GM21423 (cell line): ENCODE measurements at regions not wholly inside any gene's neighbourhood (a gene's known extent, or its start where the extent isn't known, plus 50 kb on each side); places are given as distances from the start of the nearest gene placed in this dataset.
"Not testable (repeated sequence)": the region's sequence is repeated elsewhere in the genome, so short reads cannot be mapped to it uniquely, and the experiment has no call there.

Experiments
- ATAC-seq: cut with Tn5 transposase; IDR thresholded peaks from one replicate; pipeline ENCODE4 v1.9.1; 2021; ENCODE audit warnings: mild to moderate bottlenecking, moderate library complexity; ENCODE audit not compliant: unreplicated experiment

- not testable (repeated sequence) for ATAC-seq
Measured at GRCh38 chr2:87258887-87259286, 237.2 kb upstream of the PLGLB1 start.

GRCh38 chr2:87262184-87262702 lies 240.6 kb upstream of the PLGLB1 start:
- ATAC-seq = not testable (repeated sequence)

- ATAC-seq = not testable (repeated sequence)
Measured at GRCh38 chr2:87263868-87264518, 242.3 kb upstream of the PLGLB1 start.

GRCh38 chr2:87275192-87275591 lies 253.5 kb upstream of the PLGLB1 start:
- ATAC-seq = not testable (repeated sequence)

GRCh38 chr2:87275974-87276629 lies 254.5 kb upstream of the PLGLB1 start:
- not testable (repeated sequence) for ATAC-seq

GRCh38 chr2:87276673-87277072 lies 255.0 kb upstream of the PLGLB1 start:
- ATAC-seq = not testable (repeated sequence)

- not testable (repeated sequence) for ATAC-seq
Measured at GRCh38 chr2:87277734-87278133, 256.1 kb upstream of the PLGLB1 start.

GRCh38 chr2:87280596-87281355 lies 259.1 kb upstream of the PLGLB1 start:
- not testable (repeated sequence) for ATAC-seq

GRCh38 chr2:87283735-87284470 lies 262.3 kb upstream of the PLGLB1 start:
- ATAC-seq = not testable (repeated sequence)

GRCh38 chr2:87284471-87284772 lies 262.8 kb upstream of the PLGLB1 start:
- not testable (repeated sequence) for ATAC-seq

GRCh38 chr2:87285139-87285538 lies 263.5 kb upstream of the PLGLB1 start:
- ATAC-seq = not testable (repeated sequence)

GRCh38 chr2:87290566-87291307 lies 269.1 kb upstream of the PLGLB1 start:
- ATAC-seq = not testable (repeated sequence)

GRCh38 chr2:87291400-87292200 lies 270.0 kb upstream of the PLGLB1 start:
- ATAC-seq = not testable (repeated sequence)

- not testable (repeated sequence) for ATAC-seq
Measured at GRCh38 chr2:87293931-87294594, 272.4 kb upstream of the PLGLB1 start.

GRCh38 chr2:87295135-87295534 lies 273.5 kb upstream of the PLGLB1 start:
- not testable (repeated sequence) for ATAC-seq

- not testable (repeated sequence) for ATAC-seq
Measured at GRCh38 chr2:87301349-87301748, 279.7 kb upstream of the PLGLB1 start.

GRCh38 chr2:87301871-87302270 lies 280.2 kb upstream of the PLGLB1 start:
- not testable (repeated sequence) for ATAC-seq

GRCh38 chr2:87308621-87309020 lies 287.0 kb upstream of the PLGLB1 start:
- not testable (repeated sequence) for ATAC-seq

- ATAC-seq = not testable (repeated sequence)
Measured at GRCh38 chr2:87309785-87310184, 288.1 kb upstream of the PLGLB1 start.
